ENCODE measurements at regions not wholly inside any gene's neighbourhood (a gene's known extent, or its start where the extent isn't known, plus 50 kb on each side); places are given as distances from the start of the nearest gene placed in this dataset.
"Not testable (repeated sequence)": the region's sequence is repeated elsewhere in the genome, so short reads cannot be mapped to it uniquely, and the experiment has no call there.

GRCh38 chr3:6580808-6581207, 280.1 kb upstream of the GRM7 start:
- DNase-seq (ENCODE audit: low read depth): no peak

DNA sequence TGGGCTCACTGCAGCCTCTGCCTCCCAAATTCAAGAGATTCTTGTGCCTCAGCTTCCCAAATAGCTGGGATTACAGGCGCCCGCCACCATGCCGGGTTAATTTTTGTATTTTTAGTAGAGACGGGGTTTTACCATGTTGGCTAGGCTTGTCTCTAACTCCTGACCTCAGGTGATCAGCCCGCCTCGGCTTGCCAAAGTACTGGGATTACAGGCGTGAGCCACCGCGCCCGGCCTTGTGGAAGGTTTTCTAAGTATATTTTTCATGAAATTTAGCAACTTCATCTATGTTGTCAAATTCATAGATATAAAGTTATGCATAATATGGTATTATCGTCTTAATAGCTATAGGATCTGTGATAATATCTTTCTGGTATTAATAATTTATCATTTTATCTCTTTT, 275.6 kb upstream of the GRM7 start:
- DNase-seq (ENCODE audit: low read depth): no peak

DNA sequence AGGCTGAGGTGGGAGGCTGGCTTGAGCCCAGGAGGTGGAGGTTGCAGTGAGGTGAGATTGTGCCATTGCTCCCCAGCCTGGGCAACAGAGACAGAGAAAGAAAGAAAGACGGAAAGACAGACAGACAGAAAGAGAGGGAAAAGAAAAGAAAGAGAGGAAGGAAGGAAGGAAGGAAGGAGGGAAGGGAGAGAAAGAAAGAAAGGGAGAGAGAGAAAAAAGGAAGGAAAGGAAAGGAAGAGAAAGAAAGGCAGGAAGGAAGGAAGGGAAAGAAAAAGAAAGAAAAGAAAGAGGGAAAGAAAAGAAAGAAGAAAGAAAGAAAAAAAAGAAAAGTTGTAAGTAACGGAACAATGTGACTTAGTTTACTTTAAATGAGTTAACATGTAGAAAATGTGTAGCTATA, 260.7 kb upstream of the GRM7 start:
- DNase-seq (ENCODE audit: low read depth): no peak

DNA sequence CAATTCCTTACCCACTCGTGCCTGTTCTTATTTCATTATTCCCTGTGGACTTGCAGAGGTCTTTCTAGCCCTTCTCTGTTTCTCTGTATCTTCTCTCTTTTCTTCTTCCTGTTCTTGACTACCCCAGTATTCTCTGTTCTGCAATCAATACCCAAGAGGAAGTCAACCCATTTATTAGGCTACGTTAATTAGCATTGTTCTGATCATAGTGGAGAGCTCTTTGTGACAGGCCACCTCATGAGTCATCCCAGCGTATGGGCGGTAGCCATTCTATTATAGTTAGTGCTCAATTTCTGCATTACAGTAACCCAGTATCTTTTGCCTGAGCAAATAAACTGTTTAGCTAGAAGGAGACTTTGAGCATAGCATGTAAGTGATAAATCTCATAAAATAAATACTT, 259.5 kb upstream of the GRM7 start:
- no peak for DNase-seq (ENCODE audit: low read depth)

DNA sequence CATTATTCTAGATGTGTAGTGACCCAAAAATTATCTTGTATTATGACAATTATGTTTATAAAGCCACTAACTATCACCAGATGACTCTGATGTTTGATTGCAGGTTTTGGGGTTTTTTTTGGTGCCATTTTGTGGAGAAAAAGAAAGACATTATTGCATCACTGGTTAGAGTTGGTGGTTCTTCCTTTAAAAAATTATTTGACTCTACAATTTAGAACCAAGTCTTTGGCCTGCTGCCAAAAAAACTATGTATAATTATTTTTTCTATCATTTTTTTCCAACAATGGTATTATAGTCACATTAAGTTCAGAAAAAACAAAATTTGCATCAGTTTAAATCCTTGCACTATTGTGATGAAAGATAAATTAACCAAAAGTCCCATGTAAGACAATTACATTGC, 258.6 kb upstream of the GRM7 start:
- no peak for DNase-seq (ENCODE audit: low read depth)

- no peak for DNase-seq (ENCODE audit: low read depth)
Measured at GRCh38 chr3:6605227-6605626, 255.7 kb upstream of the GRM7 start.

DNA sequence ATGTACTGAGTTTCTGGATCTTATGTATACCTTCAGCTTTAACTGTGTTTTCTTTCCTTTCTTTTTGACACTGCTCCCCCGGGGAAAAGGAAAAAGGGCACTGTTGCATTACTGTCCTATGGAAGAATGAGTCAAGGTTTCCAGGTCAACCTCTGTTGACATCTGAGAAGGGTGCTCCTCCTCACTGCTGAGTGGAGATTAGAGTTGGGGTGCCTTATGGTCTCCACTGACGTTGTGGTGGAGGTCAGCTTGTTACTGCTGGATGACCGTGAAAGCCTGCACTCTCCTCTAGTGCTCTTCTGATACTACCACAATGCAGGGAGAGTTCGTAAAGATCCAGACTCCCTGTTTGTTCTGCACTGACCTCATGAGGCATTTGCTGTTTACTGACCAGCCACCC, 252.1 kb upstream of the GRM7 start:
- DNase-seq (ENCODE audit: low read depth): no peak

DNA sequence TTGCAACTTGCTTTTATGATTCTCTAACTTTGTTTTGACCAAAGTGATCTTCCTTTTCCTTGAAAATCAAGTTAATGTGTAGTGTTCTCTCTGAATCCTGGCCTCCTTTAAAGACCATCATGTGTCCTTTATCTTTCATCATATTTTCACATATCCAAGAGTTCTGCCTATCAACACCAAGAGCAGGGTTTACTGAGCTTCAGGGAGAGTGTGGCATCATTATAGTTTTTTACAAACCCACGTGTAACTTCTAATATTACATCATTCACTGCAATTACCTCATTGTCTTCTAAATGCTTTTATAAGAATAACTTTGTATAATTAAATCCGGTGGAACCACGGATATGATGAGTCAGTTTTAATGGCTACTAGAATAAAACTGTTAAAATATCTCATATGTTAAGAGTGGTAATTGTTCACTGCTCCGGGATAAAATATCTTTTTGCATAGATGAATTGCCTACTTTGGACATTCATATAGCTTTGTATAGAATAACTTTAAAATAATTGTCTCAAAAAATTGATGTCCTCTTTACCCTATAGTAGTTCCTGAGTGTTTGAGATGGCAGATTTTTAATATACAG, 248.8 kb upstream of the GRM7 start:
- no peak for DNase-seq (ENCODE audit: low read depth)

DNA sequence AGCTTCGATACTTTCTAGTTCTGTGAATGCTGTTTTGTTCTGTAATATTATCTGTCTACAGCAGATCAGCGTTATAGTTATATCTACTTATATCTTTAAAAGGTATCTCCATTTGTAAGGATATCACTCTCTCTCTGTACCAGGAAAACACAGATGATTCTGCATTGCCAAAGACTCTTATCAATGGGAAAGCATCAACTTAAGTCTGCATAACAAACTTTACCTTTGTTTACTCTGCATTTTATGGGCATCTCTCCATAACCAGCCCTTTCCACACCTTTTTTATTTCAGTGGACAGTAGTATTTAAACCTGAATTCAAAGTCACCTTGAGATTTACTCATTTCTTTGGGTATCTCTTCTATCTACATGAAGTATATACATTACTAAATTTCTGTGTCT, 238.7 kb upstream of the GRM7 start:
- DNase-seq (ENCODE audit: low read depth): no peak

DNA sequence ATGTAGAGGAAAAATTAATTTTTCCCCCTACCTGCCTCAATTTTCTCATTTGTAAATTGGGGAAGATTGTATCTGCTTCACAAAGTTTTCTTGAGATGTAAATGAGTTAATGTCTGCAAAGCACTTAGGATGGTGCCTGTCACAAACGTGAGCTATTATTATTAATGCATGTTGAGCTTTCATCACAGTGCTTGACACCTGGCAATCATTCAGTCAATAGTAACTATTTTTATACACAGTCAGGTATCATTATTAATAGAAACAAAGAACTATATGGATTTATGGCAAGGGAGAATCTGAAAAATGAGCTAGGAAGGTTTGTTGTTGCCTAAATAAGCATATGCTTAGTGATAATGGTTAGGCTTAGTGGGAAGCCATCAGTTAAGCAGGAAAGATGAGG, 238.2 kb upstream of the GRM7 start:
- no peak for DNase-seq (ENCODE audit: low read depth)

GRCh38 chr3:6631376-6631775, 229.5 kb upstream of the GRM7 start:
- no peak for DNase-seq (ENCODE audit: low read depth)

DNA sequence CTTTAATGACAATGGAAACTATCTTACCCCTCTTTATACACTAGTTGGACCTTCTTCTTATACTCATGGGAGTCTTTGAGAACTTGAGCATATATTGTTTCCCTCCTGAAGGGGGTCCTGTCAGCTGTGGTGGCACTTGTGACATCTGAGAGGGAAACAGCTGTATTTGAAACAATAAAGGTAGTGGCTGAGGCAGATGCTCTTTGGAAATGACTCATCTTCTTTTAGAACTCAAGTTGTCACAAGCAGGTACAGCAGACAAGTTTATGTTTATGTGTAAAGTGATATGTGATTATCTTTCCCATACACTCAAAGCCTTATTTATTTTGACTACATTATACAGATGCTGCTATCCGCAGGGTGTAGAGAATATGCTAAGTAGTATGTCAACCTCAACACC, 220.0 kb upstream of the GRM7 start:
- DNase-seq (ENCODE audit: low read depth): no peak

- no peak for DNase-seq (ENCODE audit: low read depth)
Measured at GRCh38 chr3:6644070-6644929, 216.6 kb upstream of the GRM7 start.

DNA sequence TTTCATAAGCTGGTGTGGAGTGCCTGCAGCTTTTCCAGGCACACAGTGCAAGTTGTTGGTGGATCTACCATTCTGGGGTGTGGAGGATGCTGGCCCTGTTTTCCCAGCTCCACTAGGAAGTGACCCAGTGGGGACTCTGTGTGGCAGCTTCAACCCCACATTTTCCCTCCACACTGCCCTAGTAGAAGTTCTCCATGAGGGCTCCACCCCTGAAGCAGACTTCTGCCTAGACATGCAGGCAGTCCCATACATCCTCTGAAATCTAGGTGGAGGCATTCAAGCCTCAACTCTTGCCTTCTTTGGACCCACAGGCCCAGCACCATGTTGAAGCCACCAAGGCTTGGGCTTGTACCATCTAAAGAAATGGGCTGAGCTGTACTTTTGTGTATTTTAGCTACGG, 206.2 kb upstream of the GRM7 start:
- no peak for DNase-seq (ENCODE audit: low read depth)

- no peak for DNase-seq (ENCODE audit: low read depth)
Measured at GRCh38 chr3:6655275-6655674, 205.6 kb upstream of the GRM7 start.

DNA sequence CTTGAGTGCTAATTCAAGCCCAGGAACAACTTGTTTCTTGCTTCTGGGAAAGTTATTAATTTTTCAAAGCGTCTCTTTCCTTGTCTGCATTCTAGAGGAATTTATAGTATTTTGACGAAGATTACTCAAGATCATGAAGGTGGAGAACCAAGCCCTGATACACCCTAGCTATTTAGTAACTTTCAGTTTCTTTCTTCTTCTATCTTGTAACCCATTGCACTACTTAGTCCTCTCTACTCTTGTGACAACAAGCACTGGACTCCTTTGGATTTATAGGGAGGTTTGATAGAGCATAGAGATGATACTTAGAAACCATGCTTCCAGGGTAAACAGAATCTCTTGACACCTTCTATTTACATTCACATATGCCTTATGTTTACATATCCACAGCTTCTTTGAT, 203.3 kb upstream of the GRM7 start:
- no peak for DNase-seq (ENCODE audit: low read depth)

- no peak for DNase-seq (ENCODE audit: low read depth)
Measured at GRCh38 chr3:6667354-6667753, 193.6 kb upstream of the GRM7 start.

- DNase-seq (ENCODE audit: low read depth): no peak
Measured at GRCh38 chr3:6671363-6671762, 189.6 kb upstream of the GRM7 start.

DNA sequence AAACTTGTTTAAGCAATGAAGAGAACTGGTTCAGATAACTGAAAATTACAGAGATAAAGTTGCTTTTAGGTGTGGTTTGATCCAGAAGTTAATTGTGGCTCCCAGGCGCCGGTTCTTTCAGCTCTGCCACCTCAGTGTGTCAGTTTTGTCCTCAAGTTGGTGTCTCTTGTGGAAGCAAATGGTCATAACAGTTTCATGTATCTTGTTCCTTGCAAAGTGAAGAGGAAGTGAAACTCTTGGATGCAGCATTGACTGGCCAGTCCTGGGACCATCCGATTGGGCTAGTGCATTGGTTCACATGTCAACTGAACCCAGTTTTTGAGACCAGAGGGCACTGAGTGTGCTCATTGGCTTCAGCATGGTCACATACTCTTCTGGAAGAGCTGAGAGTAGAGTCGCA, 181.4 kb upstream of the GRM7 start:
- DNase-seq (ENCODE audit: low read depth): no peak

- no peak for DNase-seq (ENCODE audit: low read depth)
Measured at GRCh38 chr3:6680119-6680806, 180.7 kb upstream of the GRM7 start.

DNA sequence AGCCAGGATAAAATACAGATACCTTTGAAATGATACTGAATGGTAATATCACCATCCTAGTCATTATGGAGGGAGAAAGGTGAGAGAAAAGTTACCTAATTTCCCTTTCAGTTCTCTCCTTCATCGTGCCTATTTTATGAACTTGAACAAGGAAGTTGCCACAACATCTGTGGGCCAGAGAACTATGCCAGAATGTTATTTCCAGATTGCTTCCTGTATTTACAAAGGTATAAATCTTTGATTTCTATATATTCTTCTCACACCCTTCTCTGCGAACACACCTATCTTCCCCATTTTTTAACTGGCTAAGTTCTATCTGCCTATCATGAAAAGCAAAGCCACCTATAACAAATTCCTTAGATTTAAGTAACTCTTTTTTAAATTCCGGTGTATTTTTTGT, 163.6 kb upstream of the GRM7 start:
- DNase-seq (ENCODE audit: low read depth): no peak

DNA sequence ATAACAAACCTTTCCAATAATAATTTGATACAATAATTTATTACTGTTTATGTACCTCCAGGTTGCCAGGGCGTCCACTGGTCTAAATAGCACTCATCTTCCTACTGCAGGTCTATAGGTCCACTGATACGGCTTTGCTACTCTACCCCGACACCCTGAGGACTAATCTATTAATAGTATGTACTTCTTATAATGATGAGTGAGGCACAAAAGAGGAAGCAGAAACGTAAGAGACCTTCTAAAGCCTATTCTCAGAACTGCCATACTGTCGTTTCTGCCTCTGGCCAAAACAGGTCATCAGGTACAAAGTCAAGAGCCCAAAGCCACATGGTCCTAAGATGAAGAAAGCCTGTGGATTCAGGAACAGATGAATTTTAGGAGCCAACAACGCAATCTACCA, 163.2 kb upstream of the GRM7 start:
- no peak for DNase-seq (ENCODE audit: low read depth)

GRCh38 chr3:6704817-6705216, 156.1 kb upstream of the GRM7 start:
- DNase-seq (ENCODE audit: low read depth): not testable (repeated sequence)
